GM18951 (cell line): ENCODE measurements at regions not wholly inside any gene's neighbourhood (a gene's known extent, or its start where the extent isn't known, plus 50 kb on each side); places are given as distances from the start of the nearest gene placed in this dataset.

Experiments
- POLR2A ChIP-seq: IDR thresholded peaks from 4 replicates; pipeline ENCODE4 v1.6.1; 2011; ENCODE audit warnings: mild to moderate bottlenecking; ENCODE audit not compliant: insufficient read length, insufficient read depth; ENCODE audit errors: extremely low read depth
- in situ Hi-C: fragments of 300-500 bp; cut with MboI; formaldehyde crosslinking; loops from one replicate; pipeline ENCODE4 v1.12.0; 2022; ENCODE audit warnings: low sequenced_read_pairs, mixed read lengths, inconsistent platforms; ENCODE audit not compliant: unreplicated experiment

GRCh38 chr6:84392261-84392660 is 164.8 kb upstream of the CEP162 start:
- in situ Hi-C loops, result no loop called here
- TF ChIP-seq POLR2A, result no peak

- in situ Hi-C loops, result no loop called here
Measured at GRCh38 chr6:84390851-84391250, 163.4 kb upstream of the CEP162 start.

GRCh38 chr6:84390334-84390733 is 162.9 kb upstream of the CEP162 start:
- TF ChIP-seq POLR2A, result no peak
- in situ Hi-C loops, result no loop called here

More at GRCh38 chr6:84390851-84391250, 163.4 kb upstream of the CEP162 start:
- TF ChIP-seq POLR2A, result no peak

- TF ChIP-seq POLR2A, result no peak
- in situ Hi-C loops, result no loop called here
Measured at GRCh38 chr6:84379142-84379541, 151.7 kb upstream of the CEP162 start.

GRCh38 chr6:84372290-84372689 is 144.8 kb upstream of the CEP162 start:
- in situ Hi-C loops, result no loop called here

GRCh38 chr6:84371681-84372080 is 144.2 kb upstream of the CEP162 start:
- in situ Hi-C loops, result no loop called here
- no peak for TF ChIP-seq POLR2A

More at GRCh38 chr6:84372290-84372689, 144.8 kb upstream of the CEP162 start:
- TF ChIP-seq POLR2A, result no peak

- in situ Hi-C loops, result no loop called here
- TF ChIP-seq POLR2A, result no peak
Measured at GRCh38 chr6:84362193-84362821, 134.9 kb upstream of the CEP162 start.

- in situ Hi-C loops, result no loop called here
- TF ChIP-seq POLR2A, result no peak
Measured at GRCh38 chr6:84361372-84362192, 134.1 kb upstream of the CEP162 start.

GRCh38 chr6:84360039-84360438 is 132.6 kb upstream of the CEP162 start:
- in situ Hi-C loops, result no loop called here
- no peak for TF ChIP-seq POLR2A

GRCh38 chr6:84358581-84358980 is 131.1 kb upstream of the CEP162 start:
- in situ Hi-C loops, result no loop called here
- no peak for TF ChIP-seq POLR2A

- TF ChIP-seq POLR2A, result no peak
- in situ Hi-C loops, result no loop called here
Measured at GRCh38 chr6:84357631-84358030, 130.2 kb upstream of the CEP162 start.

GRCh38 chr6:84356907-84357306 is 129.5 kb upstream of the CEP162 start:
- in situ Hi-C loops, result no loop called here

GRCh38 chr6:84353459-84354423 is 126.3 kb upstream of the CEP162 start:
- in situ Hi-C loops, result no loop called here

More at GRCh38 chr6:84356907-84357306, 129.5 kb upstream of the CEP162 start:
- TF ChIP-seq POLR2A, result no peak

More at GRCh38 chr6:84353459-84354423, 126.3 kb upstream of the CEP162 start:
- TF ChIP-seq POLR2A, result no peak
